Endodermal cell (in vitro differentiated cells): ENCODE measurements at regions not wholly inside any gene's neighbourhood (a gene's known extent, or its start where the extent isn't known, plus 50 kb on each side); places are given as distances from the start of the nearest gene placed in this dataset.
"Not testable (repeated sequence)": the region's sequence is repeated elsewhere in the genome, so short reads cannot be mapped to it uniquely, and the experiment has no call there.

Experiments used
- DNase-seq: peaks from one replicate; pipeline ENCODE4 v3.0.0-alpha.2; 2017
- H3K27ac ChIP-seq: 2 replicates; pipeline ENCODE4 v1.5.1; 2013; ENCODE audit warnings: mild to moderate bottlenecking, low read depth, low read length, moderate library complexity
- H3K27me3 ChIP-seq: 2 replicates; pipeline ENCODE4 v1.6.1; 2013; ENCODE audit warnings: mild to moderate bottlenecking, low read length, moderate library complexity; ENCODE audit not compliant: insufficient read depth, control insufficient read depth, poor library complexity, severe bottlenecking
- H3K36me3 ChIP-seq: 2 replicates; pipeline ENCODE4 v1.7.0; 2013; ENCODE audit warnings: mild to moderate bottlenecking, low read length, moderate library complexity; ENCODE audit not compliant: control insufficient read depth, insufficient read depth
- H3K4me1 ChIP-seq: one replicate; pipeline ENCODE4 v1.7.0; 2013; ENCODE audit warnings: low read length; ENCODE audit not compliant: control insufficient read depth, insufficient read depth
- H3K4me3 ChIP-seq: 2 replicates; pipeline ENCODE4 v1.5.1; 2013; ENCODE audit warnings: mild to moderate bottlenecking, low read length, moderate library complexity
- H3K9ac ChIP-seq: 2 replicates; pipeline ENCODE4 v1.6.1; 2013; ENCODE audit warnings: mild to moderate bottlenecking, low read length, moderate library complexity; ENCODE audit not compliant: poor library complexity, severe bottlenecking; ENCODE audit errors: extremely low read depth
- H3K9me3 ChIP-seq: 2 replicates; pipeline ENCODE4 v1.6.1; 2013; ENCODE audit warnings: mild to moderate bottlenecking, low read length, moderate library complexity; ENCODE audit not compliant: control insufficient read depth
- H3K27ac Mint-ChIP-seq: 2 replicates; pipeline ENCODE4 v1.8.0; 2020; ENCODE audit warnings: mixed read lengths
- H3K27me3 Mint-ChIP-seq: 2 replicates; pipeline ENCODE4 v1.8.0; 2021; ENCODE audit warnings: mild to moderate bottlenecking, mixed read lengths; ENCODE audit not compliant: insufficient read depth
- H3K36me3 Mint-ChIP-seq: 2 replicates; pipeline ENCODE4 v1.8.0; 2020; ENCODE audit warnings: low read depth, mixed read lengths
- H3K4me1 Mint-ChIP-seq: 2 replicates; pipeline ENCODE4 v1.8.0; 2020; ENCODE audit warnings: mixed read lengths
- H3K4me3 Mint-ChIP-seq: 2 replicates; pipeline ENCODE4 v1.8.0; 2020; ENCODE audit warnings: mild to moderate bottlenecking, moderate library complexity, mixed read lengths
- H3K9me3 Mint-ChIP-seq: 2 replicates; pipeline ENCODE4 v1.8.0; 2020; ENCODE audit warnings: mild to moderate bottlenecking, mixed read lengths
- WGBS, 2 experiments: methylation state at CpG; one replicate each; pipeline versions ENCODE4 v1.1.5 to v1.1.7; 2013; ENCODE audit warnings: missing lambda C conversion rate in 2 of 2, mixed read lengths in 1 of 2; ENCODE audit not compliant: insufficient coverage in 1 of 2, insufficient read length in 1 of 2; 5-methylcytosine and 5-hydroxymethylcytosine counted together
- TF ChIP-seq, protein P1 (sequence below): fragments of 200-600 bp; sonication (generic); conservative IDR thresholded peaks from 2 replicates; pipeline ENCODE4 v1.5.0; 2021; ENCODE audit warnings: antibody characterized with exemption, mild to moderate bottlenecking

- Mint-ChIP-seq H3K27me3 (no peaks in the 10 kb centered on the region), H3K36me3 (no peaks in the 10 kb centered on the region), H3K4me1 (peaks cover 22% of the 10 kb centered on the region), H3K27ac (no peak overlapping the region), H3K4me3 (no peak overlapping the region), H3K9me3 (peaks cover 2% of the 10 kb centered on the region)
- WGBS, 2 experiments = 69 to 86% methylated on average over 1 of the region's 2 CpGs
- no peak overlapping the region for H3K9ac ChIP-seq
- no peak overlapping the region for H3K4me3 ChIP-seq
- peak overlapping the region; percentile 3 for H3K27ac ChIP-seq
- DNase-seq = no peak
- H3K36me3 ChIP-seq = no peaks in the 10 kb centered on the region
- TF ChIP-seq, protein P1, sequence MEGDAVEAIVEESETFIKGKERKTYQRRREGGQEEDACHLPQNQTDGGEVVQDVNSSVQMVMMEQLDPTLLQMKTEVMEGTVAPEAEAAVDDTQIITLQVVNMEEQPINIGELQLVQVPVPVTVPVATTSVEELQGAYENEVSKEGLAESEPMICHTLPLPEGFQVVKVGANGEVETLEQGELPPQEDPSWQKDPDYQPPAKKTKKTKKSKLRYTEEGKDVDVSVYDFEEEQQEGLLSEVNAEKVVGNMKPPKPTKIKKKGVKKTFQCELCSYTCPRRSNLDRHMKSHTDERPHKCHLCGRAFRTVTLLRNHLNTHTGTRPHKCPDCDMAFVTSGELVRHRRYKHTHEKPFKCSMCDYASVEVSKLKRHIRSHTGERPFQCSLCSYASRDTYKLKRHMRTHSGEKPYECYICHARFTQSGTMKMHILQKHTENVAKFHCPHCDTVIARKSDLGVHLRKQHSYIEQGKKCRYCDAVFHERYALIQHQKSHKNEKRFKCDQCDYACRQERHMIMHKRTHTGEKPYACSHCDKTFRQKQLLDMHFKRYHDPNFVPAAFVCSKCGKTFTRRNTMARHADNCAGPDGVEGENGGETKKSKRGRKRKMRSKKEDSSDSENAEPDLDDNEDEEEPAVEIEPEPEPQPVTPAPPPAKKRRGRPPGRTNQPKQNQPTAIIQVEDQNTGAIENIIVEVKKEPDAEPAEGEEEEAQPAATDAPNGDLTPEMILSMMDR = no peak
- H3K4me1 ChIP-seq = peaks cover 12% of the 10 kb centered on the region
- H3K27me3 ChIP-seq = no peaks in the 10 kb centered on the region
- no peaks in the 10 kb centered on the region for H3K9me3 ChIP-seq
Measured at GRCh38 chr6:19928461-19928860, 91.3 kb downstream of the ID4 start.

GRCh38 chr6:19929312-19929711 lies 92.1 kb downstream of the ID4 start:
- Histone ChIP-seq H3K27ac (no peak overlapping the region), H3K4me3 (peak overlapping the region; percentile 10), H3K4me1 (peaks cover 12% of the 10 kb centered on the region), H3K9ac (no peak overlapping the region), H3K27me3 (no peaks in the 10 kb centered on the region), H3K9me3 (no peaks in the 10 kb centered on the region), H3K36me3 (no peaks in the 10 kb centered on the region)
- H3K27me3 Mint-ChIP-seq = no peaks in the 10 kb centered on the region
- TF ChIP-seq, protein P1 = no peak
- DNase-seq = no peak
- H3K4me1 Mint-ChIP-seq = peaks cover 22% of the 10 kb centered on the region
- no peak overlapping the region for H3K27ac Mint-ChIP-seq
- H3K36me3 Mint-ChIP-seq = no peaks in the 10 kb centered on the region
- H3K9me3 Mint-ChIP-seq = peaks cover 2% of the 10 kb centered on the region
- no peak overlapping the region for H3K4me3 Mint-ChIP-seq
- 57 to 60% methylated on average over 1 of the region's 1 CpG for WGBS, 2 experiments

DNA sequence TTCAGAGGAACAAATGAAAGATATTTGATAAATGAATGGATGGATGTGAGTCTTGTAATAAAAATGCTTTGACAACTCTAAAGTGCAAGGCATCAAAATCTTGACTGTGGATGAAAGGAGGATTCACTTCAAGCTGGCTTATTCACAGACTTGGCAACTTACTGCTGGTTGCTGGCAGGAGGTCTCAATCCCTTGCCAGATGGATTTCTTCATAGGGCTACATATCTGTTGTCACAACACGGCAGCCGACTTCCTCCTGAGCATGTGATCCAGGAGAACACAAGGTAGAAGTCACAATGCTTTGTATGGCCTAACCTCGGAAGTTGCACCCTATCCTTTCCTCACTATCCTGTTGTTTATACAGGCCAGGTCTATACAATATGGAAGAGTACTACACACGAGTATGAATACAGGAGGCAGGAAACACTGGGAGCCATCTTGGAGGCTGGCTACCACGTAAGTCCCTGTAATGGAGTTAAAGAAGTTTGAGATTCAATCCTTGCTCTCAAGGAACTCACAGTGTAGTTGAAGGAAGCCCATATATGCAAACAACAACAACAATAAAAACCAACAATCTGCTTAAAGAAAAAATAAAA lies 97.9 kb downstream of the ID4 start:
- no peak for DNase-seq
- Histone ChIP-seq H3K27me3 (no peaks in the 10 kb centered on the region), H3K36me3 (no peaks in the 10 kb centered on the region), H3K9me3 (no peaks in the 10 kb centered on the region), H3K9ac (no peak overlapping the region), H3K27ac (no peak overlapping the region), H3K4me1 (no peaks in the 10 kb centered on the region), H3K4me3 (no peak overlapping the region)
- H3K4me3 Mint-ChIP-seq = no peak overlapping the region
- H3K27ac Mint-ChIP-seq = no peak overlapping the region
- TF ChIP-seq, protein P1 = no peak
- no peaks in the 10 kb centered on the region for H3K4me1 Mint-ChIP-seq
- H3K27me3 Mint-ChIP-seq = no peaks in the 10 kb centered on the region
- H3K9me3 Mint-ChIP-seq = peaks cover 22% of the 10 kb centered on the region
- 93 to 100% methylated on average over 3 to 5 of the region's 5 CpGs for WGBS, 2 experiments
- H3K36me3 Mint-ChIP-seq = no peaks in the 10 kb centered on the region

DNA sequence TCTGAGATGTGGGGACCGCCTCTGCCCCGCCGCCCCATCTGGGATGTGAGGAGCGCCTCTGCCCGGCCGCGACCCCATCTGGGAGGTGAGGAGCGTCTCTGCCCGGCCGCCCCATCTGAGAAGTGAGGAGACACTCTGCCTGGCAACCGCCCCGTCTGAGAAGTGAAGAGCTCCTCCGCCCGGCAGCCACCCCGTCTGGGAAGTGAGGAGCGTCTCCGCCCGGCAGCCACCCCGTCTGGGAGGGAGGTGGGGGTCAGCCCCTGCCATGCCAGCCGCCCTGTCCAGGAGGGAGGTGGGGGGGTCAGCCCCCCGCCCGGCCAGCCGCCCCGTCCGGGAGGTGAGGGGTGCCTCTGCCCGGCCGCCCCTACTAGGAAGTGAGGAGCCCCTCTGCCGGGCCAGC lies 102.2 kb downstream of the ID4 start:
- not testable (repeated sequence) for H3K36me3 ChIP-seq, H3K27me3 ChIP-seq, H3K4me3 Mint-ChIP-seq, DNase-seq, H3K4me1 Mint-ChIP-seq, H3K27ac ChIP-seq, H3K4me3 ChIP-seq, H3K9ac ChIP-seq, H3K4me1 ChIP-seq, H3K36me3 Mint-ChIP-seq, H3K27me3 Mint-ChIP-seq, H3K9me3 ChIP-seq, H3K27ac Mint-ChIP-seq
- H3K9me3 Mint-ChIP-seq = peaks cover 30% of the 10 kb centered on the region
- 95% methylated on average over 22 of the region's 28 CpGs; no CpG with 5 or more reads in 1 of the 2 experiments for WGBS, 2 experiments

GRCh38 chr6:19939926-19940325 lies 102.8 kb downstream of the ID4 start:
- H3K9ac ChIP-seq, H3K27me3 ChIP-seq, H3K9me3 ChIP-seq, H3K4me3 ChIP-seq, H3K4me1 ChIP-seq, H3K27ac ChIP-seq, H3K4me1 Mint-ChIP-seq, H3K27ac Mint-ChIP-seq, H3K27me3 Mint-ChIP-seq, H3K36me3 ChIP-seq, DNase-seq, H3K36me3 Mint-ChIP-seq, H3K4me3 Mint-ChIP-seq: not testable (repeated sequence)
- WGBS, 2 experiments = 98% methylated on average over 19 of the region's 28 CpGs; no CpG with 5 or more reads in 1 of the 2 experiments
- peaks cover 29% of the 10 kb centered on the region for H3K9me3 Mint-ChIP-seq
